Neural progenitor cell (in vitro differentiated cells): ENCODE measurements at regions not wholly inside any gene's neighbourhood (a gene's known extent, or its start where the extent isn't known, plus 50 kb on each side); places are given as distances from the start of the nearest gene placed in this dataset.

Source experiments
- DNase-seq: peaks from one replicate; pipeline ENCODE4 v3.0.0-alpha.2; 2016; ENCODE audit warnings: low spot score
- H2AFZ ChIP-seq: fragments of 200-600 bp; sonication (generic); replicated peaks from 2 replicates; pipeline ENCODE4 v1.6.1; 2016; ENCODE audit warnings: antibody characterized with exemption
- H3F3A ChIP-seq: fragments of 200-600 bp; sonication (generic); 2 replicates; pipeline ENCODE4 v1.6.1; 2016; ENCODE audit warnings: antibody characterized with exemption, low read depth
- H3K27ac ChIP-seq: fragments of 200-600 bp; sonication (generic); 2 replicates; pipeline ENCODE4 v1.5.1; 2016; ENCODE audit warnings: mild to moderate bottlenecking
- H3K27me3 ChIP-seq: fragments of 200-600 bp; sonication (generic); 2 replicates; pipeline ENCODE4 v1.6.1; 2016; ENCODE audit warnings: mild to moderate bottlenecking, moderate library complexity
- H3K36me3 ChIP-seq: fragments of 200-600 bp; sonication (generic); 2 replicates; pipeline ENCODE4 v1.5.1; 2016
- H3K4me1 ChIP-seq: fragments of 200-600 bp; sonication (generic); 2 replicates; pipeline ENCODE4 v1.6.1; 2016; ENCODE audit warnings: mixed run types
- H3K4me2 ChIP-seq: fragments of 200-600 bp; sonication (generic); 2 replicates; pipeline ENCODE4 v1.6.1; 2016
- H3K4me3 ChIP-seq: fragments of 200-600 bp; sonication (generic); 2 replicates; pipeline ENCODE4 v1.5.1; 2016
- H3K79me2 ChIP-seq: fragments of 200-600 bp; sonication (generic); 2 replicates; pipeline ENCODE4 v1.6.1; 2016; ENCODE audit warnings: low read depth
- H3K9ac ChIP-seq: fragments of 200-600 bp; sonication (generic); 2 replicates; pipeline ENCODE4 v1.6.1; 2016
- H3K9me3 ChIP-seq: fragments of 200-600 bp; sonication (generic); 2 replicates; pipeline ENCODE4 v1.5.1; 2016; ENCODE audit warnings: low read depth
- H4K20me1 ChIP-seq: fragments of 200-600 bp; sonication (generic); 2 replicates; pipeline ENCODE4 v1.6.1; 2016; ENCODE audit warnings: low read depth
- H3K27ac Mint-ChIP-seq: 3 replicates; pipeline ENCODE4 v1.8.0; 2021; ENCODE audit warnings: mixed read lengths
- H3K27me3 Mint-ChIP-seq: 2 replicates; pipeline ENCODE4 v1.8.0; 2022; ENCODE audit warnings: low read depth, mild to moderate bottlenecking, inconsistent platforms, moderate library complexity, mixed read lengths; ENCODE audit not compliant: insufficient read depth
- H3K36me3 Mint-ChIP-seq: 3 replicates; pipeline ENCODE4 v1.8.0; 2021; ENCODE audit warnings: mixed read lengths
- H3K4me1 Mint-ChIP-seq: 3 replicates; pipeline ENCODE4 v1.8.0; 2021; ENCODE audit warnings: mixed read lengths
- H3K4me3 Mint-ChIP-seq: 3 replicates; pipeline ENCODE4 v1.8.0; 2021; ENCODE audit warnings: mild to moderate bottlenecking, moderate library complexity, mixed read lengths
- H3K9me3 Mint-ChIP-seq: 3 replicates; pipeline ENCODE4 v1.8.0; 2020; ENCODE audit warnings: mixed read lengths
- EZH2 ChIP-seq: fragments of 200-600 bp; sonication (generic); IDR thresholded peaks from 2 replicates; pipeline ENCODE4 v1.6.1; 2017; ENCODE audit warnings: antibody characterized with exemption, mild to moderate bottlenecking, moderate library complexity
- EZH2phosphoT487 ChIP-seq: fragments of 200-600 bp; sonication (generic); IDR thresholded peaks from 2 replicates; pipeline ENCODE4 v1.6.1; 2017; ENCODE audit warnings: antibody characterized with exemption
- TF ChIP-seq, protein P1 (sequence below): fragments of 200-600 bp; sonication (generic); IDR thresholded peaks from 2 replicates; pipeline ENCODE4 v1.5.1; 2017; ENCODE audit warnings: antibody characterized with exemption, mild to moderate bottlenecking

DNA sequence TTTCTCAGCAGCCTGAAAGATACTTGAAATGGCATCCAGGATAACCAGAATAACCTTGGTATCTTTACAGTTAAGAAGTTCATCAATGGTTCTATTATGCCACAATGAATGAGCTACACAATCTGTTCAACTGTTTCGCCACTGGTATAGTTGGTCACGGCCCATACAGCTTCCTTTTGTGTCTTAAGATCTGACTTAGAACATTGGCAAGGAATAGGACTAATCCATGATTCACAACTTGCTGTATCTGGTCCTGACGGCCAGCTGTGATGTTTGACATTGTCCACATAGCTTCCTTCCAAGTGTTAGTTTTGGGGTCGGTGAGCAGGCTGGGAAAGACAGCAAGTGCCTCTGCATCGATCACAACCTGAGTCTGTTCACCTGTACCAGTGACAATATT, 113.3 kb upstream of the RAD23B start:
- no peak overlapping the region for H3K4me2 ChIP-seq
- H2AFZ ChIP-seq: no peak overlapping the region
- no peaks in the 10 kb centered on the region for H3K36me3 ChIP-seq
- H4K20me1 ChIP-seq: no peaks in the 10 kb centered on the region
- TF ChIP-seq EZH2 (no peak), EZH2phosphoT487 (no peak)
- TF ChIP-seq, protein P1, sequence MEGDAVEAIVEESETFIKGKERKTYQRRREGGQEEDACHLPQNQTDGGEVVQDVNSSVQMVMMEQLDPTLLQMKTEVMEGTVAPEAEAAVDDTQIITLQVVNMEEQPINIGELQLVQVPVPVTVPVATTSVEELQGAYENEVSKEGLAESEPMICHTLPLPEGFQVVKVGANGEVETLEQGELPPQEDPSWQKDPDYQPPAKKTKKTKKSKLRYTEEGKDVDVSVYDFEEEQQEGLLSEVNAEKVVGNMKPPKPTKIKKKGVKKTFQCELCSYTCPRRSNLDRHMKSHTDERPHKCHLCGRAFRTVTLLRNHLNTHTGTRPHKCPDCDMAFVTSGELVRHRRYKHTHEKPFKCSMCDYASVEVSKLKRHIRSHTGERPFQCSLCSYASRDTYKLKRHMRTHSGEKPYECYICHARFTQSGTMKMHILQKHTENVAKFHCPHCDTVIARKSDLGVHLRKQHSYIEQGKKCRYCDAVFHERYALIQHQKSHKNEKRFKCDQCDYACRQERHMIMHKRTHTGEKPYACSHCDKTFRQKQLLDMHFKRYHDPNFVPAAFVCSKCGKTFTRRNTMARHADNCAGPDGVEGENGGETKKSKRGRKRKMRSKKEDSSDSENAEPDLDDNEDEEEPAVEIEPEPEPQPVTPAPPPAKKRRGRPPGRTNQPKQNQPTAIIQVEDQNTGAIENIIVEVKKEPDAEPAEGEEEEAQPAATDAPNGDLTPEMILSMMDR: no peak
- no peak overlapping the region for H3K27ac ChIP-seq
- Mint-ChIP-seq H3K4me3 (no peak overlapping the region), H3K27ac (no peak overlapping the region), H3K27me3 (no peaks in the 10 kb centered on the region), H3K36me3 (no peaks in the 10 kb centered on the region), H3K4me1 (peaks cover 3% of the 10 kb centered on the region), H3K9me3 (peaks cover 3% of the 10 kb centered on the region)
- H3K4me1 ChIP-seq: peaks cover 10% of the 10 kb centered on the region
- H3K27me3 ChIP-seq: no peaks in the 10 kb centered on the region
- H3K9ac ChIP-seq: no peak overlapping the region
- H3K4me3 ChIP-seq: no peak overlapping the region
- no peaks in the 10 kb centered on the region for H3K9me3 ChIP-seq
- no peak for DNase-seq
- peaks cover 6% of the 10 kb centered on the region for H3F3A ChIP-seq
- H3K79me2 ChIP-seq: no peaks in the 10 kb centered on the region

GRCh38 chr9:107170801-107171200, 112.3 kb upstream of the RAD23B start:
- H3K9me3 Mint-ChIP-seq: peaks cover 3% of the 10 kb centered on the region
- H3K27me3 ChIP-seq: no peaks in the 10 kb centered on the region
- H3K36me3 ChIP-seq: no peaks in the 10 kb centered on the region
- no peaks in the 10 kb centered on the region for H3K36me3 Mint-ChIP-seq
- H3K4me3 Mint-ChIP-seq: no peak overlapping the region
- peak overlapping the region; percentile 28 for H3K27ac Mint-ChIP-seq
- no peak overlapping the region for H3K4me3 ChIP-seq
- no peaks in the 10 kb centered on the region for H4K20me1 ChIP-seq
- no peaks in the 10 kb centered on the region for H3K79me2 ChIP-seq
- H2AFZ ChIP-seq: no peak overlapping the region
- H3F3A ChIP-seq: peaks cover 6% of the 10 kb centered on the region
- TF ChIP-seq, protein P1: no peak
- TF ChIP-seq EZH2 (no peak), EZH2phosphoT487 (no peak)
- peaks cover 10% of the 10 kb centered on the region for H3K4me1 ChIP-seq
- H3K4me2 ChIP-seq: no peak overlapping the region
- no peaks in the 10 kb centered on the region for H3K27me3 Mint-ChIP-seq
- peaks cover 11% of the 10 kb centered on the region for H3K4me1 Mint-ChIP-seq
- no peak overlapping the region for H3K27ac ChIP-seq
- no peak overlapping the region for H3K9ac ChIP-seq
- no peak for DNase-seq
- H3K9me3 ChIP-seq: no peaks in the 10 kb centered on the region

GRCh38 chr9:107172160-107172978, 110.7 kb upstream of the RAD23B start:
- Mint-ChIP-seq H3K27ac (no peak overlapping the region), H3K9me3 (peaks cover 3% of the 10 kb centered on the region)

More at GRCh38 chr9:107172160-107172978, 110.7 kb upstream of the RAD23B start:
- peak; percentile 82 for DNase-seq
- Histone ChIP-seq H3K9ac (no peak overlapping the region), H4K20me1 (no peaks in the 10 kb centered on the region), H3K36me3 (no peaks in the 10 kb centered on the region), H3K79me2 (no peaks in the 10 kb centered on the region), H3K9me3 (no peaks in the 10 kb centered on the region), H3F3A (peaks cover 15% of the 10 kb centered on the region), H2AFZ (no peak overlapping the region), H3K27me3 (no peaks in the 10 kb centered on the region), H3K27ac (no peak overlapping the region), H3K4me2 (no peak overlapping the region), H3K4me3 (no peak overlapping the region), H3K4me1 (peaks cover 26% of the 10 kb centered on the region)
- Mint-ChIP-seq H3K4me1 (peaks cover 26% of the 10 kb centered on the region), H3K27me3 (peaks cover 8% of the 10 kb centered on the region), H3K36me3 (no peaks in the 10 kb centered on the region), H3K4me3 (no peak overlapping the region)
- TF ChIP-seq, protein P1: peak; percentile 95
- no peak for TF ChIP-seq EZH2
